Thoracic aorta (tissue), 2 donors: ENCODE measurements at regions not wholly inside any gene's neighbourhood (a gene's known extent, or its start where the extent isn't known, plus 50 kb on each side); places are given as distances from the start of the nearest gene placed in this dataset.
"Not testable (repeated sequence)": the region's sequence is repeated elsewhere in the genome, so short reads cannot be mapped to it uniquely, and the experiment has no call there.

Experiments
- ATAC-seq: fragments of 150-250 bp; one replicate; pipeline ENCODE4 v1.8.0; 2017; ENCODE audit warnings: low read depth; ENCODE audit not compliant: insufficient number of reproducible peaks, low FRiP score
- DNase-seq: peaks from one replicate; pipeline ENCODE4 v3.0.0-alpha.2; 2020; ENCODE audit warnings: low spot score
- H3K27ac ChIP-seq, 2 donors: fragments of 200-600 bp; sonication (generic); 1 replicate in 1 of 2; 2 replicates in 1 of 2; pipeline ENCODE4 v1.5.1; 2016; ENCODE audit warnings: mild to moderate bottlenecking in 2 of 2, moderate library complexity in 2 of 2
- H3K27me3 ChIP-seq: fragments of 200-600 bp; sonication (generic); replicated peaks from 2 replicates; pipeline ENCODE4 v1.6.0; 2016; ENCODE audit warnings: mild to moderate bottlenecking; ENCODE audit not compliant: insufficient read depth
- H3K36me3 ChIP-seq: fragments of 200-600 bp; sonication (generic); one replicate; pipeline ENCODE4 v1.5.1; 2016
- H3K4me1 ChIP-seq, 2 donors: fragments of 200-600 bp; sonication (generic); 1 replicate in 1 of 2; 2 replicates in 1 of 2; pipeline versions ENCODE4 v1.5.1 to v1.6.0; 2016; ENCODE audit warnings: low read depth in 2 of 2, mild to moderate bottlenecking in 1 of 2; ENCODE audit not compliant: control insufficient read depth in 1 of 2
- H3K4me3 ChIP-seq: fragments of 200-600 bp; sonication (generic); 2 replicates; pipeline ENCODE4 v1.5.1; 2016; ENCODE audit warnings: mild to moderate bottlenecking
- H3K9me3 ChIP-seq: fragments of 200-600 bp; sonication (generic); 2 replicates; pipeline ENCODE4 v1.5.1; 2016
- CTCF ChIP-seq: fragments of 200-600 bp; sonication (generic); IDR thresholded peaks from one replicate; pipeline ENCODE4 v1.5.1; 2019; ENCODE audit warnings: antibody characterized with exemption

GRCh38 chr3:72516361-72516760 is 331.9 kb downstream of the SHQ1 start:
- TF ChIP-seq CTCF, result no peak
- Histone ChIP-seq H3K9me3 (no peaks in the 10 kb centered on the region), H3K36me3 (no peaks in the 10 kb centered on the region), H3K4me1 (no peaks in the 10 kb centered on the region), H3K27me3 (no peaks in the 10 kb centered on the region), H3K27ac (no peak overlapping the region), H3K4me3 (no peak overlapping the region)
- no peak for DNase-seq
- no peak for ATAC-seq

- TF ChIP-seq CTCF, result no peak
- DNase-seq, result no peak
- ATAC-seq, result no peak
- H3K4me1 ChIP-seq, result no peaks in the 10 kb centered on the region
- H3K9me3 ChIP-seq, result no peaks in the 10 kb centered on the region
- H3K4me3 ChIP-seq, result no peak overlapping the region
- H3K27ac ChIP-seq, result no peak overlapping the region
- H3K27me3 ChIP-seq, result no peaks in the 10 kb centered on the region
- no peaks in the 10 kb centered on the region for H3K36me3 ChIP-seq
These were observed 332.3 kb downstream of the SHQ1 start for GRCh38 chr3:72515941-72516340.

GRCh38 chr3:72515281-72515680 is 333.0 kb downstream of the SHQ1 start:
- Histone ChIP-seq H3K36me3 (no peaks in the 10 kb centered on the region), H3K4me3 (no peak overlapping the region), H3K4me1 (no peaks in the 10 kb centered on the region), H3K27me3 (no peaks in the 10 kb centered on the region), H3K9me3 (no peaks in the 10 kb centered on the region), H3K27ac (no peak overlapping the region)
- DNase-seq, result no peak
- TF ChIP-seq CTCF, result no peak
- no peak for ATAC-seq

- no peak overlapping the region for H3K4me3 ChIP-seq
- ATAC-seq, result no peak
These were observed 338.0 kb downstream of the SHQ1 start for GRCh38 chr3:72510247-72510646.

GRCh38 chr3:72505539-72506405 is 342.5 kb downstream of the SHQ1 start:
- TF ChIP-seq CTCF, result no peak
- Histone ChIP-seq H3K27ac (no peak overlapping the region), H3K27me3 (no peaks in the 10 kb centered on the region), H3K4me1 (no peaks in the 10 kb centered on the region), H3K9me3 (no peaks in the 10 kb centered on the region), H3K36me3 (no peaks in the 10 kb centered on the region), H3K4me3 (no peak overlapping the region)
- ATAC-seq (no peak), DNase-seq (no peak)

More at GRCh38 chr3:72510247-72510646, 338.0 kb downstream of the SHQ1 start:
- Histone ChIP-seq H3K27ac (no peak overlapping the region), H3K4me1 (no peaks in the 10 kb centered on the region), H3K9me3 (no peaks in the 10 kb centered on the region), H3K27me3 (no peaks in the 10 kb centered on the region), H3K36me3 (no peaks in the 10 kb centered on the region)
- no peak for TF ChIP-seq CTCF
- DNase-seq, result no peak

GRCh38 chr3:72497501-72497900 is 350.7 kb downstream of the SHQ1 start:
- H3K27ac ChIP-seq, ATAC-seq, H3K36me3 ChIP-seq, H3K4me3 ChIP-seq, H3K27me3 ChIP-seq, H3K4me1 ChIP-seq, H3K9me3 ChIP-seq, DNase-seq: not testable (repeated sequence)
